IMR-90 (cell line): ENCODE measurements at regions not wholly inside any gene's neighbourhood (a gene's known extent, or its start where the extent isn't known, plus 50 kb on each side); places are given as distances from the start of the nearest gene placed in this dataset.

Experiments
- ATAC-seq: fragments of 200-7000 bp; cut with Tn5 transposase; 2 replicates; pipeline ENCODE4 v1.9.1; 2020; ENCODE audit warnings: low read depth, mild to moderate bottlenecking, moderate library complexity
- BruUV-seq: library from RNA; stranded (reverse); fragments of 400-500 nt; replicated peaks from 2 replicates; lab custom pipeline; 2021; lab: Mats Ljungman, UMichigan
- CTCF ChIA-PET: fragments of 300-600 bp; formaldehyde crosslinking; extraction: SDS; loops from one replicate; lab custom pipeline; 2021; ENCODE audit warnings: antibody characterized with exemption; lab: Yijun Ruan, JAX
- POLR2A ChIA-PET: fragments of 300-600 bp; sonication (Branson Sonifier 250); formaldehyde crosslinking; loops from one replicate; lab custom pipeline; 2022; ENCODE audit warnings: antibody characterized with exemption; ENCODE audit not compliant: unreplicated experiment; lab: Charles Lee
- DNase-seq: peaks from one replicate; pipeline ENCODE4 v3.0.0; 2013
- H2AFZ ChIP-seq: replicated peaks from 2 replicates; pipeline ENCODE3; 2013; ENCODE audit warnings: low read length, mild to moderate bottlenecking; ENCODE audit not compliant: poor library complexity
- H2AK5ac ChIP-seq: 2 replicates; pipeline ENCODE4 v1.6.1; 2013; ENCODE audit warnings: low read depth, low read length, inconsistent platforms
- H2AK9ac ChIP-seq: replicated peaks from 2 replicates; pipeline ENCODE3; 2013; ENCODE audit warnings: mild to moderate bottlenecking, low read depth, low read length, moderate library complexity; ENCODE audit not compliant: poor library complexity
- H2BK120ac ChIP-seq: 2 replicates; pipeline ENCODE4 v1.6.1; 2013; ENCODE audit warnings: low read depth, low read length, inconsistent platforms
- H2BK15ac ChIP-seq: 3 replicates; pipeline ENCODE4 v1.6.1; 2013; ENCODE audit warnings: low read depth, low read length, inconsistent platforms
- H2BK20ac ChIP-seq: 2 replicates; pipeline ENCODE4 v1.6.1; 2013; ENCODE audit warnings: low read depth, mild to moderate bottlenecking, inconsistent platforms, low read length, moderate library complexity
- H2BK5ac ChIP-seq: 2 replicates; pipeline ENCODE4 v1.6.1; 2013; ENCODE audit warnings: mild to moderate bottlenecking, low read depth, low read length, inconsistent platforms; ENCODE audit not compliant: poor library complexity, severe bottlenecking
- H3K14ac ChIP-seq: replicated peaks from 2 replicates; pipeline ENCODE4 v1.6.1; 2013; ENCODE audit warnings: low read depth, low read length, inconsistent platforms
- H3K18ac ChIP-seq: 2 replicates; pipeline ENCODE4 v1.6.1; 2013; ENCODE audit warnings: low read depth, low read length, control low read depth
- H3K23ac ChIP-seq: 2 replicates; pipeline ENCODE4 v1.6.1; 2013; ENCODE audit warnings: low read depth, low read length, inconsistent platforms
- H3K27ac ChIP-seq: 2 replicates; pipeline ENCODE4 v1.5.1; 2013; ENCODE audit warnings: mild to moderate bottlenecking, control low read depth, low read length; ENCODE audit not compliant: insufficient read depth
- H3K27me3 ChIP-seq: 2 replicates; pipeline ENCODE4 v1.6.1; 2013; ENCODE audit warnings: low read length; ENCODE audit not compliant: control insufficient read depth, insufficient read depth
- H3K36me3 ChIP-seq: 2 replicates; pipeline ENCODE4 v1.6.1; 2013; ENCODE audit warnings: low read length, mixed read lengths; ENCODE audit not compliant: control insufficient read depth, insufficient read depth
- H3K4ac ChIP-seq: 2 replicates; pipeline ENCODE4 v1.6.1; 2013; ENCODE audit warnings: low read depth, low read length, inconsistent platforms
- H3K4me1 ChIP-seq: 2 replicates; pipeline ENCODE4 v1.6.1; 2013; ENCODE audit warnings: low read length, mixed read lengths; ENCODE audit not compliant: control insufficient read depth, insufficient read depth
- H3K4me2 ChIP-seq: 2 replicates; pipeline ENCODE4 v1.6.1; 2013; ENCODE audit warnings: low read depth, mild to moderate bottlenecking, control low read depth, low read length, moderate library complexity
- H3K4me3 ChIP-seq: 2 replicates; pipeline ENCODE4 v1.5.1; 2013; ENCODE audit warnings: low read depth, mild to moderate bottlenecking, control low read depth, low read length, moderate library complexity; ENCODE audit not compliant: insufficient read depth
- H3K56ac ChIP-seq: 2 replicates; pipeline ENCODE4 v1.6.1; 2013; ENCODE audit warnings: low read length, inconsistent platforms; ENCODE audit not compliant: insufficient read depth; ENCODE audit errors: extremely low read depth
- H3K79me1 ChIP-seq, 2 experiments: 2 replicates each; pipeline ENCODE4 v1.6.1; 2013; ENCODE audit warnings: low read length in 2 of 2, inconsistent platforms in 1 of 2, low read depth in 1 of 2
- H3K9ac ChIP-seq: 2 replicates; pipeline ENCODE4 v1.6.1; 2013; ENCODE audit warnings: low read depth, low read length, control low read depth
- H3K9me1 ChIP-seq: 2 replicates; pipeline ENCODE4 v1.6.1; 2013; ENCODE audit warnings: low read length, inconsistent platforms; ENCODE audit not compliant: insufficient read depth
- H3K9me3 ChIP-seq: 2 replicates; pipeline ENCODE4 v1.6.1; 2013; ENCODE audit warnings: low read length; ENCODE audit not compliant: control insufficient read depth, insufficient read depth
- H4K20me1 ChIP-seq: 2 replicates; pipeline ENCODE4 v1.6.1; 2013; ENCODE audit warnings: low read length, inconsistent platforms; ENCODE audit not compliant: insufficient read depth
- H4K5ac ChIP-seq: 2 replicates; pipeline ENCODE4 v1.6.1; 2013; ENCODE audit warnings: mild to moderate bottlenecking, low read depth, low read length, control low read depth
- H4K8ac ChIP-seq, 2 experiments: 2 replicates each; pipeline ENCODE4 v1.6.1; 2013; ENCODE audit warnings: low read depth in 2 of 2, low read length in 2 of 2, control low read depth in 1 of 2, inconsistent platforms in 1 of 2
- H4K91ac ChIP-seq: 2 replicates; pipeline ENCODE4 v1.6.1; 2013; ENCODE audit warnings: low read depth, low read length, inconsistent platforms; ENCODE audit not compliant: insufficient read depth
- BHLHE40 ChIP-seq: fragments of 150-350 bp; IDR thresholded peaks from 2 replicates; pipeline ENCODE4 v1.6.1; 2016; ENCODE audit warnings: mild to moderate bottlenecking, low read depth, low read length
- ELK1 ChIP-seq: fragments of 150-350 bp; IDR thresholded peaks from 2 replicates; pipeline ENCODE4 v1.6.1; 2016; ENCODE audit warnings: low read depth, mild to moderate bottlenecking, low read length, moderate library complexity, borderline replicate concordance
- MAFK ChIP-seq: IDR thresholded peaks from 2 replicates; pipeline ENCODE4 v1.6.1; 2012; ENCODE audit warnings: low read depth, low read length, improper control_type of control experiment
- MAZ ChIP-seq: IDR thresholded peaks from 2 replicates; pipeline ENCODE4 v1.6.1; 2012; ENCODE audit warnings: low read depth, mild to moderate bottlenecking, low read length, improper control_type of control experiment, moderate library complexity, borderline replicate concordance
- MXI1 ChIP-seq: IDR thresholded peaks from 2 replicates; pipeline ENCODE4 v1.6.1; 2012; ENCODE audit warnings: low read depth, mild to moderate bottlenecking, low read length, moderate library complexity, borderline replicate concordance
- NFE2L2 ChIP-seq: fragments of 150-350 bp; IDR thresholded peaks from 2 replicates; pipeline ENCODE4 v1.6.1; 2016; ENCODE audit warnings: low read depth, mild to moderate bottlenecking, low read length
- POLR2A ChIP-seq: IDR thresholded peaks from 2 replicates; pipeline ENCODE4 v1.6.1; 2012; ENCODE audit warnings: mild to moderate bottlenecking, low read depth, low read length
- RCOR1 ChIP-seq: IDR thresholded peaks from 2 replicates; pipeline ENCODE4 v1.6.1; 2012; ENCODE audit warnings: mild to moderate bottlenecking, low read length, improper control_type of control experiment; ENCODE audit not compliant: insufficient replicate concordance
- RFX5 ChIP-seq: IDR thresholded peaks from 2 replicates; pipeline ENCODE4 v1.8.0; 2012; ENCODE audit warnings: low read depth, mild to moderate bottlenecking, low read length, moderate library complexity
- WGBS, 2 experiments: methylation state at CpG; one replicate each; pipeline versions ENCODE4 v1.1.5 to v1.1.7; 2013; ENCODE audit warnings: missing lambda C conversion rate in 2 of 2; ENCODE audit not compliant: insufficient read length in 1 of 2; ENCODE audit errors: extremely low coverage in 2 of 2; 5-methylcytosine and 5-hydroxymethylcytosine counted together
- dilution Hi-C: fragments of 300-500 bp; cut with HindIII; formaldehyde crosslinking; loops from one replicate; pipeline ENCODE4 v1.14.3; 2018; ENCODE audit warnings: low sequenced_read_pairs; ENCODE audit not compliant: unreplicated experiment
- in situ Hi-C: fragments of 300-500 bp; cut with MboI; formaldehyde crosslinking; loops from 3 replicates; pipeline ENCODE4 v1.14.3; 2019; ENCODE audit warnings: low sequenced_read_pairs, inconsistent platforms, mixed read lengths
- intact Hi-C: fragments of 100-400 bp; cut with micrococcal nuclease; formaldehyde crosslinking; loops from 2 replicates; pipeline ENCODE4 v1.10.0; 2022

- Histone ChIP-seq H3K23ac (no peak overlapping the region), H3K4me1 (no peaks in the 10 kb centered on the region), H3K4ac (no peak overlapping the region), H3K18ac (no peak overlapping the region), H3K56ac (no peak overlapping the region), H3K14ac (no peak overlapping the region), H3K27ac (no peak overlapping the region), H2BK5ac (no peak overlapping the region), H3K36me3 (no peaks in the 10 kb centered on the region), H3K79me1 (no peaks in the 10 kb centered on the region), H3K4me2 (no peak overlapping the region), H3K9me1 (no peaks in the 10 kb centered on the region), H3K27me3 (no peaks in the 10 kb centered on the region), H4K20me1 (no peaks in the 10 kb centered on the region), H3K4me3 (no peak overlapping the region), H3K9ac (no peak overlapping the region), H2AK9ac (no peak overlapping the region), H4K8ac (no peak overlapping the region), H2AFZ (no peak overlapping the region), H2AK5ac (no peak overlapping the region), H2BK15ac (no peak overlapping the region), H2BK120ac (no peak overlapping the region), H2BK20ac (no peak overlapping the region), H4K5ac (no peak overlapping the region), H4K91ac (no peak overlapping the region), H3K9me3 (no peaks in the 10 kb centered on the region)
- intact Hi-C loops (no loop called here), dilution Hi-C loops (no loop called here), in situ Hi-C loops (no loop called here)
- WGBS, 2 experiments, result no CpG with 5 or more reads among the region's 2 CpGs
- no TSS peak for BruUV-seq
- POLR2A ChIA-PET, result no interaction called here
- CTCF ChIA-PET, result no interaction called here
- DNase-seq (no peak), ATAC-seq (no peak)
- TF ChIP-seq NFE2L2, result no peak
- no peak for TF ChIP-seq MAZ
- no peak for TF ChIP-seq BHLHE40
- TF ChIP-seq RFX5, result no peak
- TF ChIP-seq POLR2A, result no peak
- TF ChIP-seq MAFK, result no peak
- no peak for TF ChIP-seq MXI1
- no peak for TF ChIP-seq RCOR1
- no peak for TF ChIP-seq ELK1
Measured at GRCh38 chr10:21191512-21191911, 294.4 kb upstream of the NEBL start.
